IMR-90 (cell line): ENCODE measurements at regions not wholly inside any gene's neighbourhood (a gene's known extent, or its start where the extent isn't known, plus 50 kb on each side); places are given as distances from the start of the nearest gene placed in this dataset.
"Not testable (repeated sequence)": the region's sequence is repeated elsewhere in the genome, so short reads cannot be mapped to it uniquely, and the experiment has no call there.

Experiments
- ATAC-seq: fragments of 200-7000 bp; cut with Tn5 transposase; 2 replicates; pipeline ENCODE4 v1.9.1; 2020; ENCODE audit warnings: low read depth, mild to moderate bottlenecking, moderate library complexity
- BruUV-seq: library from RNA; stranded (reverse); fragments of 400-500 nt; replicated peaks from 2 replicates; lab custom pipeline; 2021; lab: Mats Ljungman, UMichigan
- CTCF ChIA-PET: fragments of 300-600 bp; formaldehyde crosslinking; extraction: SDS; loops from one replicate; lab custom pipeline; 2021; ENCODE audit warnings: antibody characterized with exemption; lab: Yijun Ruan, JAX
- POLR2A ChIA-PET: fragments of 300-600 bp; sonication (Branson Sonifier 250); formaldehyde crosslinking; loops from one replicate; lab custom pipeline; 2022; ENCODE audit warnings: antibody characterized with exemption; ENCODE audit not compliant: unreplicated experiment; lab: Charles Lee
- DNase-seq: peaks from one replicate; pipeline ENCODE4 v3.0.0; 2013
- H2AFZ ChIP-seq: replicated peaks from 2 replicates; pipeline ENCODE3; 2013; ENCODE audit warnings: low read length, mild to moderate bottlenecking; ENCODE audit not compliant: poor library complexity
- H2AK5ac ChIP-seq: 2 replicates; pipeline ENCODE4 v1.6.1; 2013; ENCODE audit warnings: low read depth, low read length, inconsistent platforms
- H2AK9ac ChIP-seq: replicated peaks from 2 replicates; pipeline ENCODE3; 2013; ENCODE audit warnings: mild to moderate bottlenecking, low read depth, low read length, moderate library complexity; ENCODE audit not compliant: poor library complexity
- H2BK120ac ChIP-seq: 2 replicates; pipeline ENCODE4 v1.6.1; 2013; ENCODE audit warnings: low read depth, low read length, inconsistent platforms
- H2BK15ac ChIP-seq: 3 replicates; pipeline ENCODE4 v1.6.1; 2013; ENCODE audit warnings: low read depth, low read length, inconsistent platforms
- H2BK20ac ChIP-seq: 2 replicates; pipeline ENCODE4 v1.6.1; 2013; ENCODE audit warnings: low read depth, mild to moderate bottlenecking, inconsistent platforms, low read length, moderate library complexity
- H2BK5ac ChIP-seq: 2 replicates; pipeline ENCODE4 v1.6.1; 2013; ENCODE audit warnings: mild to moderate bottlenecking, low read depth, low read length, inconsistent platforms; ENCODE audit not compliant: poor library complexity, severe bottlenecking
- H3K14ac ChIP-seq: replicated peaks from 2 replicates; pipeline ENCODE4 v1.6.1; 2013; ENCODE audit warnings: low read depth, low read length, inconsistent platforms
- H3K18ac ChIP-seq: 2 replicates; pipeline ENCODE4 v1.6.1; 2013; ENCODE audit warnings: low read depth, low read length, control low read depth
- H3K23ac ChIP-seq: 2 replicates; pipeline ENCODE4 v1.6.1; 2013; ENCODE audit warnings: low read depth, low read length, inconsistent platforms
- H3K27ac ChIP-seq: 2 replicates; pipeline ENCODE4 v1.5.1; 2013; ENCODE audit warnings: mild to moderate bottlenecking, control low read depth, low read length; ENCODE audit not compliant: insufficient read depth
- H3K27me3 ChIP-seq: 2 replicates; pipeline ENCODE4 v1.6.1; 2013; ENCODE audit warnings: low read length; ENCODE audit not compliant: control insufficient read depth, insufficient read depth
- H3K36me3 ChIP-seq: 2 replicates; pipeline ENCODE4 v1.6.1; 2013; ENCODE audit warnings: low read length, mixed read lengths; ENCODE audit not compliant: control insufficient read depth, insufficient read depth
- H3K4ac ChIP-seq: 2 replicates; pipeline ENCODE4 v1.6.1; 2013; ENCODE audit warnings: low read depth, low read length, inconsistent platforms
- H3K4me1 ChIP-seq: 2 replicates; pipeline ENCODE4 v1.6.1; 2013; ENCODE audit warnings: low read length, mixed read lengths; ENCODE audit not compliant: control insufficient read depth, insufficient read depth
- H3K4me2 ChIP-seq: 2 replicates; pipeline ENCODE4 v1.6.1; 2013; ENCODE audit warnings: low read depth, mild to moderate bottlenecking, control low read depth, low read length, moderate library complexity
- H3K4me3 ChIP-seq: 2 replicates; pipeline ENCODE4 v1.5.1; 2013; ENCODE audit warnings: low read depth, mild to moderate bottlenecking, control low read depth, low read length, moderate library complexity; ENCODE audit not compliant: insufficient read depth
- H3K56ac ChIP-seq: 2 replicates; pipeline ENCODE4 v1.6.1; 2013; ENCODE audit warnings: low read length, inconsistent platforms; ENCODE audit not compliant: insufficient read depth; ENCODE audit errors: extremely low read depth
- H3K79me1 ChIP-seq, 2 experiments: 2 replicates each; pipeline ENCODE4 v1.6.1; 2013; ENCODE audit warnings: low read length in 2 of 2, inconsistent platforms in 1 of 2, low read depth in 1 of 2
- H3K9ac ChIP-seq: 2 replicates; pipeline ENCODE4 v1.6.1; 2013; ENCODE audit warnings: low read depth, low read length, control low read depth
- H3K9me1 ChIP-seq: 2 replicates; pipeline ENCODE4 v1.6.1; 2013; ENCODE audit warnings: low read length, inconsistent platforms; ENCODE audit not compliant: insufficient read depth
- H3K9me3 ChIP-seq: 2 replicates; pipeline ENCODE4 v1.6.1; 2013; ENCODE audit warnings: low read length; ENCODE audit not compliant: control insufficient read depth, insufficient read depth
- H4K20me1 ChIP-seq: 2 replicates; pipeline ENCODE4 v1.6.1; 2013; ENCODE audit warnings: low read length, inconsistent platforms; ENCODE audit not compliant: insufficient read depth
- H4K5ac ChIP-seq: 2 replicates; pipeline ENCODE4 v1.6.1; 2013; ENCODE audit warnings: mild to moderate bottlenecking, low read depth, low read length, control low read depth
- H4K8ac ChIP-seq, 2 experiments: 2 replicates each; pipeline ENCODE4 v1.6.1; 2013; ENCODE audit warnings: low read depth in 2 of 2, low read length in 2 of 2, control low read depth in 1 of 2, inconsistent platforms in 1 of 2
- H4K91ac ChIP-seq: 2 replicates; pipeline ENCODE4 v1.6.1; 2013; ENCODE audit warnings: low read depth, low read length, inconsistent platforms; ENCODE audit not compliant: insufficient read depth
- WGBS, 2 experiments: methylation state at CpG; one replicate each; pipeline versions ENCODE4 v1.1.5 to v1.1.7; 2013; ENCODE audit warnings: missing lambda C conversion rate in 2 of 2; ENCODE audit not compliant: insufficient read length in 1 of 2; ENCODE audit errors: extremely low coverage in 2 of 2; 5-methylcytosine and 5-hydroxymethylcytosine counted together
- dilution Hi-C: fragments of 300-500 bp; cut with HindIII; formaldehyde crosslinking; loops from one replicate; pipeline ENCODE4 v1.14.3; 2018; ENCODE audit warnings: low sequenced_read_pairs; ENCODE audit not compliant: unreplicated experiment
- in situ Hi-C: fragments of 300-500 bp; cut with MboI; formaldehyde crosslinking; loops from 3 replicates; pipeline ENCODE4 v1.14.3; 2019; ENCODE audit warnings: low sequenced_read_pairs, inconsistent platforms, mixed read lengths
- intact Hi-C: fragments of 100-400 bp; cut with micrococcal nuclease; formaldehyde crosslinking; loops from 2 replicates; pipeline ENCODE4 v1.10.0; 2022

- intact Hi-C loops (loop anchor here (1.0 kb wide), 4 partner anchors 165 to 644 kb away; no protein-coding TSS in a partner anchor), in situ Hi-C loops (loop anchor here (5.0 kb wide), 1 partner anchor 632 kb away; no protein-coding TSS in a partner anchor)
- dilution Hi-C loops, POLR2A ChIA-PET, H3K9me3 ChIP-seq, H3K56ac ChIP-seq, H3K23ac ChIP-seq, H3K36me3 ChIP-seq, H2BK5ac ChIP-seq, H2AK5ac ChIP-seq, H3K27me3 ChIP-seq, H2AFZ ChIP-seq, H4K8ac ChIP-seq, H4K5ac ChIP-seq, H3K4me3 ChIP-seq, H3K4ac ChIP-seq, H2BK15ac ChIP-seq, H3K18ac ChIP-seq, H3K4me1 ChIP-seq, H3K9me1 ChIP-seq, H2AK9ac ChIP-seq, H2BK20ac ChIP-seq, ATAC-seq, BruUV-seq, H4K20me1 ChIP-seq, H3K27ac ChIP-seq, H3K9ac ChIP-seq, DNase-seq, H3K79me1 ChIP-seq, H3K14ac ChIP-seq, H4K91ac ChIP-seq, H2BK120ac ChIP-seq, H3K4me2 ChIP-seq: not testable (repeated sequence)
- WGBS, 2 experiments: 100% methylated on average over 4 of the region's 10 CpGs; no CpG with 5 or more reads in 1 of the 2 experiments
- CTCF ChIA-PET: interaction anchor here (0.7 to 2.5 kb wide), 5 partner anchors 9 to 644 kb away, joined by 3 to 14 read pairs (median 6); no protein-coding TSS in a partner anchor
These were observed 278.6 kb downstream of the TTC6 start for GRCh38 chr14:37874065-37874428.
